NCI-H524 (cell line): ENCODE measurements at regions not wholly inside any gene's neighbourhood (a gene's known extent, or its start where the extent isn't known, plus 50 kb on each side); places are given as distances from the start of the nearest gene placed in this dataset.

Experiments
- DNase-seq, 2 experiments: peaks; one replicate each; lab custom pipeline; 2025; lab: John Stamatoyannopoulos, UW

- no peak for DNase-seq
These were observed 71.3 kb downstream of the CPN2 start for GRCh38 chr3:194279701-194280360.

- no peak for DNase-seq
These were observed 70.4 kb downstream of the CPN2 start for GRCh38 chr3:194280777-194281176.

DNA sequence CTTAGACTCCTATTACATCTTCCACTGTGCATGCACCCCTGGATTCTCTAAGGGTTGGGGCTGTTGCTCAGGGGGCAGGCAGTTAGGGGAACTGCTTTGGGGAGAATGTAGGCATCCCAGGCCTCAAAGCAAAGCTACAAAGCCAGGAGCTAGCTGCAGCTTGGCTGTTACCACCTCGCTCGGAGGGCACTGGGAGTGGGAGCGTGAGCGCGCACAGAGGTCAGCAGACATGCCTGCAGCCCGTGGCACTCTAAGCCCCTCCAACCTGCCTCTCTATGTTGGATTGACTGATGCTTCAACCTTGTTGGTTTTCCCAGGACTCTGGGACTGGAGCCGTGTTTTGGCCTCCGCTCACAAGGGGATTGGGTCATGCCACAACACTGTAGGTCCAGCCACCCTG is 69.8 kb downstream of the CPN2 start:
- DNase-seq = no peak

DNA sequence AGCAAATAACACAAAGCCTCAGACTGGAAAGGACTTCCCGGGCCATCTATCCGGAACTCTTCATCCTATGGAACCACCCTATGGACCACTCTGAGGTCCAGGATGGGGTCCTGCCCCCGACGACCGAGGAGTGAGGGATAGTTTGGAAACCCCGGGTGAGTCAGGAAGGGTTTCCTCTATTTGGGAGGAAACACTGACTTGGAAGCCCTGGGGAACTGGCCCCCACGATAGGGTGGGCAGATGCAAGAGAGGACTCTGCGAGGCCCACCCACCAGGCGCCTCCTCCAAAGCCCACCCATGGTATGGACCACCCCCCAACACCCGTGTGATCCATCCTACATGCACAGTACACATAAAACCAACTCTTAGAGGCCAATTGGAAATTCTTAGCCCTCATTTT is 69.4 kb downstream of the CPN2 start:
- no peak for DNase-seq

DNA sequence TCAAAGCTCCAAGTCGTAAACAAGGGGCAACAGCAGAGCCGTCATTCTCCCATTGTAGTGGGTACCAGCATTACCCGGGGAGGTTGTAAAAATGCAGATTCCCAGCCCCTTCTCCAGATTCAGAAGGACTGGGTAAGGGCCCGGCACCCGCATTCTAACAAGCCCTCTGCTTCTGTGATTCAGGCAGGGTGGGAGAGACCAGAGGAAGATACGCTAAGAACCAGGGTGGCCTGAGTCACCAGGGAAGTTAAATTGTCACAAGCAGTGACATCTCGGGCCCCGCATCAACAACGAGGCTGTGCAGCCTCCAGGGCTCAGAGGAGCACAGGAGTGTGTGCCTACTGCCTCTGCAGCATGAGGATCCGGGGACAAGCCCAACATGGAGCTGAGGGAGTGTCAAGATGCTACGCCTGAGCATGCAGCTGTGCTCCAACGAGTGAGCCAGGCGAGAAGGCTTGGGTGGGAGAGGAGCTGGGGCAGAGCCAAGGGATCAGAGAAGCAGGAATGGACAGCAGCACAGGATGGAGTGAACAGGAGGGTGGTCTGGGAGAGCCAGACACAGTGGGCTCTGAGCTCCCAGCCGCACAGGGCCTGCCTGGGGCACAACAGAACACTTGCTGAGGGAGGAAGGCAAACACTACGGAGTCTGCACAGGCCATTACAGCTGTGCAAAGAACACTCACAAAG is 68.5 kb downstream of the CPN2 start:
- DNase-seq = no peak

- DNase-seq = no peak
These were observed 67.7 kb downstream of the CPN2 start for GRCh38 chr3:194283221-194284006.

DNA sequence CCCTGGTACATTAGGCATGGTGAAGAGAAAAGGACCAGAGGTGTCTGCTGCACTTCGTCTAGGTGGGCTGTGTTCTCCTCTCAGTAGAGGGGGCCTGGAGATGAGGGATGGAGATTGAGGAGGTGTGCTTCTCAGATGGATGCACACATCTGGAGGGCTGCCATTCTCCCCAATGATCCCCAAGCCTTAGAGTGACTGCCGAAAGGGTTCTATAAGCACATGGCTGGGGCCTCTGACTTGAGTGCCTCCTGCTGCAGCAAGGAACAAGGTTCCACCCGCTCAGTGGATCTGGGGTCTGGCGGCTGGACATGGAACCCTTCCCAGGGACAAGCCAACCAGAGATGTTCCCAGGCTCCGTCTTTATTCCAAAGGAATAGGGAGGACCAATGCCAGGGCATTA is 66.8 kb downstream of the CPN2 start:
- DNase-seq = no peak

GRCh38 chr3:194285024-194285849 is 65.9 kb downstream of the CPN2 start:
- no peak for DNase-seq

DNA sequence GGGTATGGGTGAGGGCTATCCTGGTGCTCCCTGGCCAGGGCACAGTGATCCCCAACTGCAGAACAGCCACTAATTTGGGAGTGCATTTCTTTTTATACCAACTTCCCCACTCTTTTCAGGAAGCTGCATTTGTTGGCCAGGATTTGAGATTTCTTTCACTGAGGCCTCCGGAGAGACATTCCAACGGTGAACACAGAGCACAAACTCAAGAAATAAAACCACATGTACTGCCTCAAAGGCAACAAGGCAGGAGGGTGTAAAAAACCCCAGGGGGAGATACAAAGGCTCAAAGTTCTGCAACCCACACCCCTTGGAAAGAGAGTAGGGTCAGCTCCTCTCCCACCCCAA is 65.3 kb downstream of the CPN2 start:
- no peak for DNase-seq

DNA sequence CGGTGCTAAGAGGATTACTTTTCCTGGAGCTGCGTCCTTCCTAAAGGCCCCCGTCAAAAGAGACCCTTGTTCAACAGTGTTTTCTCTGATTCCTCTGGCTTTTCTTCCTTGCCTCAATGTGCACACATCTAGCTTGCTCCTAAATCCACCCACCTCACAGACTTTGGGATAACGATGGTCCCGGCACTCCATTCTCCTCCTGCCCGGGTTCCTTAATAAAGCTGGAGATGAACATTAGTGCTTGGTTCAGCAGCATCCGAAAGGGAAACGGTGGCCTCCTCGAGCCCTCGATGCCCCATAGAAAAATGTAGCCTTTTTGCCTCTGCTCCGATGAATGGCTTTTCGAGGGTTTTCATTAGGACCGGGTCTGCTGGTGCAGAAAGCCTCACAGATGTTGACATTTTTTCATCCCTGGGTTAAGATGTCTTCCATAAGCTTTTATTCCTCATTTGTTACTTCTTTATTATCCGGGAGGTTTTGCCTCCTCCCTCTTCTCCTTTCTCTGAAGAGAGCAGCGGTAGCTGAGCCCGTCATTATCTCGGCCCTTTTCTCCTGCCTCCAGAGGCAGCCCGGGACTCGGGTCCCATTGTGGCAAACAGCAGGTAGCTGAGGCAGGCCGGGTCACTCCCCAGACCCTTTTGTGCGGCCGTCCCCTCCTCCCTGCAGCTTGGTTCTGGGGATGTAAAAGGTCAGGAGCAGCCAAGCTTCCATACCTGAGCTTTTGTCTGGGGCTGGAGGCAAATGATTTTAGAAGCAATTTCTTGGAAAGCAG is 64.6 kb downstream of the CPN2 start:
- no peak for DNase-seq

DNA sequence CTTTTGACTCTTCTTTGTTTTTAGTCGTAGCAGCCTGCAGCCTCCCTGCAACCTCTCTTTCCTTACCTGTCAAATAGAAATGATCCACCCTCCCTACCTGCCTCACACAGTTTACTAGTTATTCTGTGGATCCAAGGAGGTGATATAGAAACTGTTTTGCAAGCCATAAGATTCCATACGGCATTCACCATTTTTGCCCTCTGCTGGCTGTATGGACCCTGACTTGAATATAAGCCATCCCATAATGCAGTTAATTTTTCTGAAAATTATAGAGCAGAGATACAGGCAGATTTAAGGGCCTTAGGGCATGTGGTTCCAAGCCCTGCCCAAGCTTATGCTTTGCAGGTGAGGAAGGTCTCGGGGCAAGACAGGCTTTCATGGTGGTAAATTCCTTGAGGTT is 63.8 kb downstream of the CPN2 start:
- DNase-seq = no peak

GRCh38 chr3:194287977-194288706 is 63.0 kb downstream of the CPN2 start:
- no peak for DNase-seq
